ENCODE measurements at regions not wholly inside any gene's neighbourhood (a gene's known extent, or its start where the extent isn't known, plus 50 kb on each side); places are given as distances from the start of the nearest gene placed in this dataset.

- Histone ChIP-seq H3K9me3 (no peaks in the 10 kb centered on the region), H3K36me3 (no peaks in the 10 kb centered on the region), H3K27ac (no peak overlapping the region), H3K27me3 (no peaks in the 10 kb centered on the region), H3K4me1 (no peaks in the 10 kb centered on the region), H3K4me3 (no peak overlapping the region)
- intact Hi-C loops (cut with DNase I; ENCODE audit: low total_unique reads): no loop called here
- no peak for DNase-seq (ENCODE audit: low spot score in 2 of 2)
- TF ChIP-seq POLR2AphosphoS5 (IDR thresholded peaks at IDR 0.05): no peak
- TF ChIP-seq, protein P1, sequence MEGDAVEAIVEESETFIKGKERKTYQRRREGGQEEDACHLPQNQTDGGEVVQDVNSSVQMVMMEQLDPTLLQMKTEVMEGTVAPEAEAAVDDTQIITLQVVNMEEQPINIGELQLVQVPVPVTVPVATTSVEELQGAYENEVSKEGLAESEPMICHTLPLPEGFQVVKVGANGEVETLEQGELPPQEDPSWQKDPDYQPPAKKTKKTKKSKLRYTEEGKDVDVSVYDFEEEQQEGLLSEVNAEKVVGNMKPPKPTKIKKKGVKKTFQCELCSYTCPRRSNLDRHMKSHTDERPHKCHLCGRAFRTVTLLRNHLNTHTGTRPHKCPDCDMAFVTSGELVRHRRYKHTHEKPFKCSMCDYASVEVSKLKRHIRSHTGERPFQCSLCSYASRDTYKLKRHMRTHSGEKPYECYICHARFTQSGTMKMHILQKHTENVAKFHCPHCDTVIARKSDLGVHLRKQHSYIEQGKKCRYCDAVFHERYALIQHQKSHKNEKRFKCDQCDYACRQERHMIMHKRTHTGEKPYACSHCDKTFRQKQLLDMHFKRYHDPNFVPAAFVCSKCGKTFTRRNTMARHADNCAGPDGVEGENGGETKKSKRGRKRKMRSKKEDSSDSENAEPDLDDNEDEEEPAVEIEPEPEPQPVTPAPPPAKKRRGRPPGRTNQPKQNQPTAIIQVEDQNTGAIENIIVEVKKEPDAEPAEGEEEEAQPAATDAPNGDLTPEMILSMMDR (IDR thresholded peaks at IDR 0.05): no peak
- no peak for TF ChIP-seq POLR2A (IDR thresholded peaks at IDR 0.05)
Measured at GRCh38 chr1:228824366-228824765, 89.1 kb downstream of the RHOU start.

DNA sequence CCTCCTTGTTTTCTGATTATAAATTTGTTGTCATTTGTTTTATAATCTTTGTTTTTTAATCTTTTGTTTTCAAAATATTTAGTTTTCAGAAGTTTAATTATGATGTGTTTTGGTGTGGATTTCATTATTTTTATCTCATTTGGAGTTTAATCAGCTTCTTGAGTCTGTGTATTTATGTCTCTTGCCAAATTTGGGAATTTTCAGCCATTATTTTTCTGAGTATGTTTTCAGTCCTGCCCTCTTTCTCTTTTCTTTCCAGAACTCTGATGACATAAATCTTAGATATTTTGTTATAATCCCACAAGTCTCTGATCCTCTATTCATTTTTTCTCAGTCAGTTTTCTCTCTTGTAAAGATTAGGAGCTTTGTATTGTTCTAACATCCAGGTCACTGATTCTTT lies 89.8 kb downstream of the RHOU start:
- no peaks in the 10 kb centered on the region for H3K36me3 ChIP-seq
- H3K9me3 ChIP-seq: no peaks in the 10 kb centered on the region
- intact Hi-C loops (cut with DNase I; ENCODE audit: low total_unique reads): no loop called here
- peaks cover 0 to 2% of the 10 kb centered on the region in 2 donors for H3K4me1 ChIP-seq
- H3K27ac ChIP-seq: no peak overlapping the region
- TF ChIP-seq POLR2A (IDR thresholded peaks at IDR 0.05) (no peak), POLR2AphosphoS5 (IDR thresholded peaks at IDR 0.05) (no peak)
- TF ChIP-seq, protein P1 (IDR thresholded peaks at IDR 0.05): no peak
- no peaks in the 10 kb centered on the region for H3K27me3 ChIP-seq
- no peak overlapping the region for H3K4me3 ChIP-seq
- no peak for DNase-seq (ENCODE audit: low spot score in 2 of 2)

GRCh38 chr1:228825840-228826484 lies 90.7 kb downstream of the RHOU start:
- Histone ChIP-seq H3K36me3 (no peaks in the 10 kb centered on the region), H3K4me1 (peaks cover 0 to 12% of the 10 kb centered on the region in 2 donors), H3K4me3 (no peak overlapping the region), H3K27me3 (no peaks in the 10 kb centered on the region), H3K9me3 (no peaks in the 10 kb centered on the region), H3K27ac (no peak overlapping the region)
- no peak for TF ChIP-seq POLR2AphosphoS5 (IDR thresholded peaks at IDR 0.05)
- DNase-seq (ENCODE audit: low spot score in 2 of 2): no peak
- intact Hi-C loops (cut with DNase I; ENCODE audit: low total_unique reads): no loop called here

DNA sequence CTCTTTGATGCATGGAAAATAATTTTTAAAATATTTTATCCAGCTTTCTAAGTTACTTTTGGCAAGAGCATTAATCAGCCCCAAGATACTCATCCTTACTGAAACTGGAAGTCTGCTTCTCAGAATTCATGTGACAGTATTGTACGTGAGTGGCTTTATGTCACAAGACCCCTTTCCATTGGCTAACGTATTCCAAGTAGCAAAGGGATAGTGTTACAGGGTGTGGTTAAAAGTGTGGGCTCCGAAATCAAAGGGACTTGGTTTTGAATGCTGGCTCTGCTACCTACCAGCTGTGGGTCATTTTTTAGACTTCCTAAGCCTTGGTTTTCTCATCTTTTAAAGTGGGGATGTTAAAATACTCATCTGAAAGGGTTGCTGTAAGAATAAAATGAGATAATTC lies 91.7 kb downstream of the RHOU start:
- H3K27ac ChIP-seq: no peak overlapping the region
- intact Hi-C loops (cut with DNase I; ENCODE audit: low total_unique reads): no loop called here
- H3K9me3 ChIP-seq: no peaks in the 10 kb centered on the region
- peaks cover 0 to 12% of the 10 kb centered on the region in 2 donors for H3K4me1 ChIP-seq
- H3K36me3 ChIP-seq: no peaks in the 10 kb centered on the region
- no peak for DNase-seq (ENCODE audit: low spot score in 2 of 2)
- TF ChIP-seq POLR2A (IDR thresholded peaks at IDR 0.05): no peak
- TF ChIP-seq, protein P1 (IDR thresholded peaks at IDR 0.05): no peak
- TF ChIP-seq POLR2AphosphoS5 (IDR thresholded peaks at IDR 0.05): no peak
- H3K4me3 ChIP-seq: no peak overlapping the region
- H3K27me3 ChIP-seq: no peaks in the 10 kb centered on the region

GRCh38 chr1:228828151-228828550 lies 92.9 kb downstream of the RHOU start:
- Histone ChIP-seq H3K4me1 (peaks cover 0 to 12% of the 10 kb centered on the region in 2 donors), H3K27ac (no peak overlapping the region), H3K9me3 (no peaks in the 10 kb centered on the region), H3K27me3 (no peaks in the 10 kb centered on the region), H3K4me3 (no peak overlapping the region), H3K36me3 (no peaks in the 10 kb centered on the region)
- no peak for TF ChIP-seq POLR2A (IDR thresholded peaks at IDR 0.05)
- TF ChIP-seq, protein P1 (IDR thresholded peaks at IDR 0.05): no peak
- DNase-seq (ENCODE audit: low spot score in 2 of 2): no peak
- intact Hi-C loops (cut with DNase I; ENCODE audit: low total_unique reads): no loop called here

Measured in breast epithelium (tissue), 4 donors.